ENCODE measurements at regions not wholly inside any gene's neighbourhood (a gene's known extent, or its start where the extent isn't known, plus 50 kb on each side); places are given as distances from the start of the nearest gene placed in this dataset.
A peak's percentile ranks its signal among the peaks of the same experiment; 100 is the strongest.
"Not testable (repeated sequence)": the region's sequence is repeated elsewhere in the genome, so short reads cannot be mapped to it uniquely, and the experiment has no call there.

DNA sequence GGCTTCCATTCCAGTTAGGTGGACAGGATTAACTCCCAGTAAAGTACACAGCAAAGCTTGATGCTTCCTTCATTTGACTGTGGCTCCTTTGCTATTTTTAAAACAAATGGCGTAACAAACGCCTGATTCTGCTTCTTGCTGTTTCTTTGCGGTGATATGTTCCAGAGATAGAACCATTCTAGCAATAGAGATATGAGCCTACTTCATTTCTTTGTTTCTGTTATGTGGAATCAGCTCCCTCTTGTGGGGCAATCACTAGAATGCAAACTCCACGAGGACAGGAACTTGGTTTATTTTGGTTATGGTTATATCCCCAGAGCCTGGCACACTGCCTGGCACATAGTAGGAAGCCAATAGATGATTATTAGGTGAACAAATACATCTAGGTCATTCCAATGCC is 122.6 kb upstream of the SLC6A11 start:
- no peak for DNase-seq (ENCODE audit: low read depth in 1 of 2, low spot score in 1 of 2)
- no peak for FAIRE-seq
- no peaks in the 10 kb centered on the region for H3K4me1 ChIP-seq
- 24% methylated on average over 4 of the region's 4 CpGs for whole genome bisulfite sequencing (ENCODE audit: missing lambda C conversion rate)
- ChIA-PET POLR2A (no interaction called here), CTCF (no interaction called here)
- ATAC-seq: no peak
- H3K4me2 ChIP-seq: no peak overlapping the region
- peak in 1 of 2 experiments; percentile 35; a peak in 1 of 5 replicates for TF ChIP-seq RAD21 (conservative IDR thresholded peaks at IDR 0.05 in 1 of 2, IDR thresholded peaks at IDR 0.05 in 1 of 2)
- TF ChIP-seq TFCP2L1 (CRISPR knock-in tag; IDR thresholded peaks at IDR 0.05): no peak
- no peak for TF ChIP-seq SMC3 (IDR thresholded peaks at IDR 0.05)
- no peak for TF ChIP-seq CHD4 (IDR thresholded peaks at IDR 0.05; ENCODE audit: borderline replicate concordance)
- TF ChIP-seq POLR2A (IDR thresholded peaks at IDR 0.05; ENCODE audit: low read length): no peak
- TF ChIP-seq TP53 (CRISPR knock-in tag; IDR thresholded peaks at IDR 0.05): no peak
- no peaks in the 10 kb centered on the region for H3K9me3 ChIP-seq
- no peak overlapping the region for H3K27ac ChIP-seq
- no peak overlapping the region for H3K4me3 ChIP-seq

DNA sequence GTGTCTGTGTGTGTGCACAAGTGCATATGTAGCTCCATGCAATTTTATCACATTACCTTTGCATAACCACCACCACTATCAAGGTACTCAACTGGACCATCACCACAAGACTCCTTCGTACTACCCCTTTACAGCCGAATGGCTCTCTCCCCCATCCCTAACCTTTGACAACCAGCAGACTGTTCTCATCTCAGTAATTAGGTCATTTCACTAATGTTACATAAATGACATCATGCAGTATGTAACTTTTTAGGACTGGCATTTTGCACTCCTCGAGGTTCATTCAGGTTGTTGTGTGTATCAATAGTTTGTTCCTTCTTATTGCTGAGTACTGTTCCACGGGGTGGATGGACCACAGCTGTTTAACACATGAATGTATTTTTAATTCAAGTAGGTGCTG is 121.8 kb upstream of the SLC6A11 start:
- H3K9me3 ChIP-seq: no peaks in the 10 kb centered on the region
- H3K4me1 ChIP-seq: no peaks in the 10 kb centered on the region
- no peak overlapping the region for H3K27ac ChIP-seq
- POLR2A ChIA-PET: no interaction called here
- 9% methylated on average over 4 of the region's 4 CpGs for WGBS (ENCODE audit: missing lambda C conversion rate)
- FAIRE-seq (no peak), DNase-seq (ENCODE audit: low read depth in 1 of 2, low spot score in 1 of 2) (no peak), ATAC-seq (no peak)
- TF ChIP-seq RARB (CRISPR knock-in tag; IDR thresholded peaks at IDR 0.05): no peak
- TF ChIP-seq RFX5 (IDR thresholded peaks at IDR 0.05): no peak
- no peak overlapping the region for H3K4me3 ChIP-seq
- CTCF ChIA-PET: no interaction called here
- H3K4me2 ChIP-seq: no peak overlapping the region

DNA sequence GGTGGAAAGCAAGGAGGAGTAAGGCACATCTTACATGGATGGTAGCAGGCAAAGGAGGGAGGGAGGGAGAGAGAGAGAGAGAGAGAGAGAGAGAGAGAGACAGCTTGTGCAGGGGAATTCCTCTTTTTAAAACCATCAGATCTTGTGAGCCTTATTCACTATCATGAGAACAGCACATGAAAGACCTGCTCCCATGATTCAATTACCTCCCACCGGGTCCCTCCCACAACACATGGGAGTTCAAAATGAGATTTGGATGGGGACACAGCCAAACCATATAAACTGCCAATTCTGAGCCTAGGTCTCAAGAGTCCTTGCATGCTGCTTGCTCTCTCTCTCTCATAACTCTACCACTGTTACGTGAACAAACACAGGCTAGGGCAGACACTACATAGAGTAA is 120.8 kb upstream of the SLC6A11 start:
- H3K4me2 ChIP-seq; POLR2A ChIA-PET; FAIRE-seq; H3K4me1 ChIP-seq; H3K27ac ChIP-seq; H3K4me3 ChIP-seq; ATAC-seq; DNase-seq (ENCODE audit: low read depth in 1 of 2, low spot score in 1 of 2); CTCF ChIA-PET; H3K9me3 ChIP-seq: not testable (repeated sequence)
- WGBS (ENCODE audit: missing lambda C conversion rate): 0% methylated on average over 2 of the region's 2 CpGs

DNA sequence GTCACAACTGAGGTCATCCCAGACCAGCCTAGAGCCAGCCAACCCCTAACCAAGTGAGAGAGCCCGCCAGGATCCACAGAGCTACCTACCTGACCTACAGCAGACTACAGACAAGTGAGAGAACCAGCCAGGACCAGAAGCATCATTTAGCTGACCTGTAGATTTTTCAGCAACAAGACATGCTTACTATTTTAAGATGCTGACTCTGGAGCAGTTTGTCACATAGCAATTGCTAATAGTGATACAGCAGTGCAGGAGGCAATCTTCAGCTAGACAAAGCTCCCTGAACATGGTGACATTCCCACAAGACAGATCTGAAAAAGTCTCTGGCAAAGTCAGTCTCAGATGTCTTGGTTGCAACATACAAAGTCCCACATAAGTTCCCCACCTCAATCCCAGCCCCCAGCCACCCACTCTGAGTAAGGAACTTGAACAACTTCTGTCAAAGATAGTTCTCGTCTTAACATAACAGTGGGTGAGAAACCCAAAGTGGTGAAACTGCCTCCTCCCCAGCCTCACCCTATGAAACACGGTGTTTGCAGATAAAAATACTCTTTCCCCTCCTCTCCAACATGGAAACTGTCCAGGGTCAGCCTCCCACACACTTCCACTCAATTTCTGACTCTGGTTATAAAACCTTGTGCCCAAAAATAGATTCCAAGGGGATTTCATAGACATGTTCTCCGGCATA is 120.3 kb upstream of the SLC6A11 start:
- TF ChIP-seq, protein P1, sequence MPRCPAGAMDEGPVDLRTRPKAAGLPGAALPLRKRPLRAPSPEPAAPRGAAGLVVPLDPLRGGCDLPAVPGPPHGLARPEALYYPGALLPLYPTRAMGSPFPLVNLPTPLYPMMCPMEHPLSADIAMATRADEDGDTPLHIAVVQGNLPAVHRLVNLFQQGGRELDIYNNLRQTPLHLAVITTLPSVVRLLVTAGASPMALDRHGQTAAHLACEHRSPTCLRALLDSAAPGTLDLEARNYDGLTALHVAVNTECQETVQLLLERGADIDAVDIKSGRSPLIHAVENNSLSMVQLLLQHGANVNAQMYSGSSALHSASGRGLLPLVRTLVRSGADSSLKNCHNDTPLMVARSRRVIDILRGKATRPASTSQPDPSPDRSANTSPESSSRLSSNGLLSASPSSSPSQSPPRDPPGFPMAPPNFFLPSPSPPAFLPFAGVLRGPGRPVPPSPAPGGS (IDR thresholded peaks at IDR 0.05): no peak
- TF ChIP-seq, protein P2, sequence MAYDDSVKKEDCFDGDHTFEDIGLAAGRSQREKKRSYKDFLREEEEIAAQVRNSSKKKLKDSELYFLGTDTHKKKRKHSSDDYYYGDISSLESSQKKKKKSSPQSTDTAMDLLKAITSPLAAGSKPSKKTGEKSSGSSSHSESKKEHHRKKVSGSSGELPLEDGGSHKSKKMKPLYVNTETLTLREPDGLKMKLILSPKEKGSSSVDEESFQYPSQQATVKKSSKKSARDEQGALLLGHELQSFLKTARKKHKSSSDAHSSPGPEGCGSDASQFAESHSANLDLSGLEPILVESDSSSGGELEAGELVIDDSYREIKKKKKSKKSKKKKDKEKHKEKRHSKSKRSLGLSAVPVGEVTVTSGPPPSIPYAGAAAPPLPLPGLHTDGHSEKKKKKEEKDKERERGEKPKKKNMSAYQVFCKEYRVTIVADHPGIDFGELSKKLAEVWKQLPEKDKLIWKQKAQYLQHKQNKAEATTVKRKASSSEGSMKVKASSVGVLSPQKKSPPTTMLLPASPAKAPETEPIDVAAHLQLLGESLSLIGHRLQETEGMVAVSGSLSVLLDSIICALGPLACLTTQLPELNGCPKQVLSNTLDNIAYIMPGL (CRISPR knock-in tag; IDR thresholded peaks at IDR 0.05; ENCODE audit: borderline replicate concordance): no peak
- TF ChIP-seq FOSB (CRISPR knock-in tag; IDR thresholded peaks at IDR 0.05) (no peak), SREBF2 (IDR thresholded peaks at IDR 0.05) (no peak), RAD21 (conservative IDR thresholded peaks at IDR 0.05 in 1 of 2, IDR thresholded peaks at IDR 0.05 in 1 of 2) (no peak)
- ATAC-seq: no peak
- H3K4me1 ChIP-seq: no peaks in the 10 kb centered on the region
- no peak for FAIRE-seq
- ChIA-PET CTCF (interaction anchor here (0.7 to 1.2 kb wide), 3 partner anchors 9 to 43 kb away, joined by 4 to 9 read pairs (median 4); no protein-coding TSS in a partner anchor), POLR2A (no interaction called here)
- H3K4me3 ChIP-seq: no peak overlapping the region
- no peak for DNase-seq (ENCODE audit: low read depth in 1 of 2, low spot score in 1 of 2)
- H3K27ac ChIP-seq: no peak overlapping the region
- H3K4me2 ChIP-seq: no peak overlapping the region
- no peaks in the 10 kb centered on the region for H3K9me3 ChIP-seq
- 1% methylated on average over 4 of the region's 4 CpGs for WGBS (ENCODE audit: missing lambda C conversion rate)

DNA sequence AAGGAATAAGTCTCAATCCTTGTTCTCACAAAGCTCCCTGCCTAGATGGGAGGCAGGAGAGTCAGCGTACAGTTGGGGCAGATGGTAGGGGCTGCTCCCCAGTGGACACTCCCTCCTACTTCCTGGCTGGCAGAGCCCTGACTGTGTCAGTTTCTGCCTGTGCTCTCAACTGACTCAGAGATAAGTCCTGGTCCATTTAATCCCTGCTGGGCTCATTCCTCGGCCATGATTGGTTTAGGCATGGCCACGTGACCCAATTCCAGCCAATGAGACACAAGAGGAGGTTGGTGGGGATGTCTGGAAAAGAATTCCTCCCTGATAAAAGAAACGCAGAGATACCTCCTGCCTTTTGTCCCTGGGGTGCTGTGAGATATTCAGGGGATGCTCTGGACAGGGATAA is 118.1 kb upstream of the SLC6A11 start:
- DNase-seq (ENCODE audit: low read depth in 1 of 2, low spot score in 1 of 2) (no peak), ATAC-seq (no peak; a peak in 1 of 6 replicates), FAIRE-seq (no peak)
- no peak overlapping the region for H3K27ac ChIP-seq
- ChIA-PET CTCF (no interaction called here), POLR2A (no interaction called here)
- no peaks in the 10 kb centered on the region; the same call in 2 of the 3 replicates for H3K9me3 ChIP-seq
- 7% methylated on average over 4 of the region's 4 CpGs for WGBS (ENCODE audit: missing lambda C conversion rate)
- no peaks in the 10 kb centered on the region for H3K4me1 ChIP-seq
- no peak overlapping the region for H3K4me3 ChIP-seq
- TF ChIP-seq, protein P3, sequence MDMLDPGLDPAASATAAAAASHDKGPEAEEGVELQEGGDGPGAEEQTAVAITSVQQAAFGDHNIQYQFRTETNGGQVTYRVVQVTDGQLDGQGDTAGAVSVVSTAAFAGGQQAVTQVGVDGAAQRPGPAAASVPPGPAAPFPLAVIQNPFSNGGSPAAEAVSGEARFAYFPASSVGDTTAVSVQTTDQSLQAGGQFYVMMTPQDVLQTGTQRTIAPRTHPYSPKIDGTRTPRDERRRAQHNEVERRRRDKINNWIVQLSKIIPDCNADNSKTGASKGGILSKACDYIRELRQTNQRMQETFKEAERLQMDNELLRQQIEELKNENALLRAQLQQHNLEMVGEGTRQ (IDR thresholded peaks at IDR 0.05): peak; percentile 50; the same call in 1 of the 2 replicates
- no peak for TF ChIP-seq JUNB (IDR thresholded peaks at IDR 0.05)
- H3K4me2 ChIP-seq: no peak overlapping the region
